Breast epithelium (tissue), 4 donors: ENCODE measurements at regions not wholly inside any gene's neighbourhood (a gene's known extent, or its start where the extent isn't known, plus 50 kb on each side); places are given as distances from the start of the nearest gene placed in this dataset.
"Not testable (repeated sequence)": the region's sequence is repeated elsewhere in the genome, so short reads cannot be mapped to it uniquely, and the experiment has no call there.

Source experiments
- DNase-seq, 2 donors: peaks; one replicate each; pipeline ENCODE4 v3.0.0-alpha.2; 2019; ENCODE audit warnings: low spot score in 2 of 2
- H3K27ac ChIP-seq, 2 donors: fragments of 200-600 bp; sonication (generic) in 1 of 2; one replicate each; pipeline ENCODE4 v1.5.1; 2016 to 2019; ENCODE audit warnings: mild to moderate bottlenecking in 1 of 2
- H3K27me3 ChIP-seq, 2 donors: fragments of 200-600 bp; sonication (generic) in 1 of 2; one replicate each; pipeline versions ENCODE4 v1.5.1 to v1.6.0; 2017 to 2019; ENCODE audit warnings: control low read depth in 1 of 2, mild to moderate bottlenecking in 1 of 2
- H3K36me3 ChIP-seq: fragments of 200-600 bp; one replicate; pipeline ENCODE4 v1.5.1; 2019
- H3K4me1 ChIP-seq, 2 donors: fragments of 200-600 bp; sonication (generic); one replicate each; pipeline ENCODE4 v1.5.1; 2016 to 2019; ENCODE audit warnings: control low read depth in 1 of 2
- H3K4me3 ChIP-seq, 3 donors: fragments of 200-600 bp; sonication (generic); 1 replicate in 2 of 3; 2 replicates in 1 of 3; pipeline ENCODE4 v1.5.1; 2016 to 2019; ENCODE audit warnings: mild to moderate bottlenecking in 3 of 3, moderate library complexity in 2 of 3
- H3K9me3 ChIP-seq, 2 donors: fragments of 200-600 bp; sonication (generic) in 1 of 2; one replicate each; pipeline ENCODE4 v1.5.1; 2016 to 2019; ENCODE audit warnings: control low read depth in 1 of 2
- intact Hi-C: fragments of 100-400 bp; cut with DNase I; formaldehyde crosslinking; loops from one replicate; pipeline ENCODE4 v1.15.1; 2023; ENCODE audit warnings: low total_unique reads

DNA sequence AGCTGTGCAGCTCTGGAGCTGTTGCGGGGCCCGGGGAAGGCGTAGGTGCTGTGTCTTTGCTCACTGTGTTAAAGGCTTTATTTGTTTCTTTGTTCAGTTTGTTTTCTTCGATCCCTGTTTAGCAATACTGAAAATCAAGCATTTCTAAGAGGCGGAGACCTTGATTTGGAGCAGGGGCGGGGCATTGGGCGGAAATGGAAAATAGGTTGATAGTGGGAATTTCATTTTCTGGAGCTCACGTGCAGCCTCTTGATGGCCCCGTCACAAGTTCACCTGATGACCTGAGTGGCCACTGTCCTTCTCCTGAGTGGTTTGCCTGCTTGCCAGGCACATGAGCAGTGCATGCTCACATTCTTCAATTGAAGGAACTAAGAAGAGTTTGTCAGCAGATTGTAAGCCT lies 93.2 kb downstream of the POTEG start:
- intact Hi-C loops, H3K27ac ChIP-seq, H3K9me3 ChIP-seq, H3K27me3 ChIP-seq, DNase-seq, H3K4me3 ChIP-seq, H3K36me3 ChIP-seq, H3K4me1 ChIP-seq: not testable (repeated sequence)

DNA sequence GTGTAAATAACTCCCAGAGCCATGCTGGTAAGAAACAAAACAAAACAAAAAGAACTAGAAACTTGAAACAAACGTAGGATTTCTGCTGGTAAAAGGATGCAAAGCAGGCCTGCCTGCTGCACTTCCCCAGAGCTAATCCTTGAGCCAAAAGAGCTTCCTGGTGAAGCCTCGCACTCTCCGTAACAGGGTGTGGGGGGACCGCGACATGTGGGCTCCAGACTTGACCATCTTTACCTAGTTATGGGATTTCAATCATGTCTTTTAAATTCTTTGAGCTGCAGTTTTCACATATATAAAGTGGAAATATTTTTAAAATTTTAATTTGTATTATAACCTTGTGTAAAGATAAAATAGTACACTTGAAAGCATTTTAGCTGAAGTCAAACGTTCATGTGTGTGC lies 92.5 kb downstream of the POTEG start:
- H3K9me3 ChIP-seq, H3K4me3 ChIP-seq, H3K27ac ChIP-seq, intact Hi-C loops, H3K36me3 ChIP-seq, DNase-seq, H3K4me1 ChIP-seq, H3K27me3 ChIP-seq: not testable (repeated sequence)

DNA sequence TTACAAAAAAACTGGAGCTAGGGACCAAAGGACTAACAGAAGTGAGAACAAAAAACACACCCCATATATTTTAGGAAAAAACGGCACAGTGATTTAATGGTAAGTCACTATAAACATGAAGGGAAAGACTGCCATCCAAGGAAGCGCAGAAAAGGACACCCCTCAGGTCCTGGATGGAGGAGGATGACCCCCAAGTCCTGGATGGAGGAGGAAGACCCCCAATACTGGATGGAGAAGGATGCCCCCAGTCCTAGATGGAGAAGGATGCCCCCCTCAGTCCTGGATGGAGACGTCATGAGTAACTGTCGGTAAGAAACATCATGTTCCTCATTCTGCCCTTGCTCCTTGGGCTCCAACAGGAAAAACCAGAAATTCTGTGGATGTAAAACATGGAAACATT lies 89.9 kb downstream of the POTEG start:
- H3K27me3 ChIP-seq, H3K4me1 ChIP-seq, H3K9me3 ChIP-seq, H3K27ac ChIP-seq, DNase-seq, H3K4me3 ChIP-seq, intact Hi-C loops, H3K36me3 ChIP-seq: not testable (repeated sequence)

DNA sequence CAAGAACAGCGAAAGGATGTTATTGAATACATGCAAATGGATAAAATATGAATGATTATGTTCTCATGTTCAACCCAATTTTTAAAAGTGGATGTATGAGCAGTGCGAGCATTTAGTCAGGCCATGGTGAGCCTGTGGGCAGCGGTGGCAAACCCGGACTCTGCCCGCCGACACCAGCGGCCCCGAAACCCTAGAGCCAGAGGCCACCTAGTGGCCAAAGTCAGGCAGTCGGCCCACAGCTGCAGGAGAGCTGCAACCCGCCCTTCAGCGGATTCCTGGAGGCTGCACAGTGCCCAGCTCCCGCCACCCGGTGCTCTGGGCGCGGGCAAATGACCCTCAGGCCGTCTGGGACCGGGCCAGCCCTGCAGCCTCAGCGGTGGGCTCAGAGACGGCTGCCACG lies 89.5 kb downstream of the POTEG start:
- H3K4me1 ChIP-seq, H3K9me3 ChIP-seq, H3K27ac ChIP-seq, H3K36me3 ChIP-seq, H3K27me3 ChIP-seq, H3K4me3 ChIP-seq, intact Hi-C loops, DNase-seq: not testable (repeated sequence)

DNA sequence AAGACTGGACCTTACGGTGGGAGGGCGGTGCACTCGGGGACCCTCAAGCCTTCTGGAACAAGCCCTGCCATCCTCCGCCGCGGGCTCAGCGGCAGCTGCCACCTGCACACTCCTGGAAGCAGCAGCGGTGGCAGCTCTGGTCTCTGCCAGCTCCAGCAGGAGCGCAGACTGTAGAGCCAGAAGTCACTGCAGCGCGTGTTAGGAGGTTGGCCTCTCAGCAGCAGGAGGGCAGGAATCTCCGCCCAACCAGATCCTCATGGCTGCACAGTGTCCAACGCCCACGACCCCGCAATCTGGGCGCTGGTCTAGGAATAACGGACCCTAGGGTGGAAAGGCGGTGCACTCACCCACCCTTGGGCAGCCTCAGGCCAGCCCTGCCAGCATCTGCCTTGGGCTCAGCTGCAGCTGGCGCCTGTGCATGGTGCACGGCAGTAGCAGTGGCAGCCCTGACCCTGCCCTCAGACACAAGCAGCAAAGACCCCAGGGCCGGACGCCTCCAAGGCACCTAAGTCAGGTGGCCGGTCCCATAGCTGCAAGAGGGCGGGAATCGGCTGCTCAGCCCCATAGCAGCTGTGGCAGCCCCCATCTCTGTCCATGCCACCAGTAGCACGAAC lies 88.7 kb downstream of the POTEG start:
- H3K27me3 ChIP-seq, H3K4me1 ChIP-seq, intact Hi-C loops, H3K27ac ChIP-seq, H3K9me3 ChIP-seq, H3K4me3 ChIP-seq, H3K36me3 ChIP-seq, DNase-seq: not testable (repeated sequence)

DNA sequence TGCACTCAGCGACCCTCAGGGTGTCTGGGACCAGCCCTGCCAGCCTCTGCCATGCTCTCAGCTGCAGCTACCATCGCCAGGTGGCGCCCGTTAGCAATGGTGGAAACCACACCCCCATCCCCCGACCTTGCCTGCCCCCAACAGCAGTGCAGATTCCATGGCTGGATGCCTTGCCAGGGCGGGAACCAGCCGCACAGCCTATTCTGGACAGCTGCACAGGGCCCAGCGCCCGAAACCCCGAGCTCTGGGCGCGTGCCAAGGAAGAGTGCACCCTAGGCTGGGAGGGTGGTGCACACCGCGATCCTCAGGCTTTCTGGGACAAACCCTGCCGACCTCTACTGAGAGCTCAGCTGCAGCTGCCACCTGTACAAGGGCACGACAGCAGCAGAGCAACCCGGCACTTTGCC lies 88.1 kb downstream of the POTEG start:
- H3K9me3 ChIP-seq, H3K4me3 ChIP-seq, intact Hi-C loops, H3K36me3 ChIP-seq, H3K27ac ChIP-seq, H3K27me3 ChIP-seq, H3K4me1 ChIP-seq: not testable (repeated sequence)
- peak in 1 of 2 donors; percentile 44 for DNase-seq

DNA sequence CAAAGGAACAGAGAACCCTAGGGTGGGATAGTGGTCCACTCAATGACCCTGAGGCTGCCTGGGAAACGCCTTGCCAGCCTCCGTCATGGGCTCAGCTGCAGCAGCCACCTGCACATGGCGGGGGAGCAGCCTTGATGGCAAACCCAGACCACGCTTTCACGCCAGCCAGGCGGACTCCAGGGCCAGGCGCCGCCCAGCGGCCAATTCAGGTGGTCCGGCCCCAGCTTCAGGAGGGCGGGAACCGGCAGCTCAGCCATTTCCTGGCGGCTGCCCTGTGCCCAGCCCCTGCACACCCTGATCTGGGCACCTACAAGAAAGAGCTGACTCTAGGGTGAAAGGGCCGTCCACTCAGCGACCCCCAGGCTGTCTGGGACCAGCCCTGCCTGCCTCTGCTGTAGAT lies 87.5 kb downstream of the POTEG start:
- H3K9me3 ChIP-seq, intact Hi-C loops, H3K36me3 ChIP-seq, H3K4me3 ChIP-seq, H3K4me1 ChIP-seq, H3K27ac ChIP-seq, DNase-seq, H3K27me3 ChIP-seq: not testable (repeated sequence)

DNA sequence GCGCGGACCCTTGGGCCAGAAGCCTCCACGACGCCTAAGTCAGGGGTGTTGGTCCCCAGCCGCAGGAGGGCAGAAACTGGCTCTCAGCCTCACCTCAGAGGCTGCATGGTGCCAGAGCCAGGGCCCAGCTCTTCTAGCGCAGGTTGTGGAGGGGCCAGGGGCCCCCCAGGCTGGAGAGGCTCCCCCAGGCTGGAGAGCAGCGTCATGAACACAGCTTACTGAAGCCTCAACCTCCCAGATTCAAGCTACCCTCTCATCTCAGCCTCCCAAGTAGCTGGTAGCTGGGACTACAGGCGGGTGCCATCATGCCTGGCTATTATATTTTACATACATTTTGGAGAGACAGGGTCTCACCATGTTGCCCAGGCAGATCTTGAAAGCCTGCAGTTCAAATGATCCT lies 87.0 kb downstream of the POTEG start:
- H3K4me1 ChIP-seq, H3K27me3 ChIP-seq, DNase-seq, H3K27ac ChIP-seq, H3K9me3 ChIP-seq, H3K36me3 ChIP-seq, intact Hi-C loops, H3K4me3 ChIP-seq: not testable (repeated sequence)
